PC-3 (cell line): ENCODE measurements at regions not wholly inside any gene's neighbourhood (a gene's known extent, or its start where the extent isn't known, plus 50 kb on each side); places are given as distances from the start of the nearest gene placed in this dataset.
A peak's percentile ranks its signal among the peaks of the same experiment; 100 is the strongest.

ENCODE experiments used
- ATAC-seq: fragments of 200-7000 bp; cut with Tn5 transposase; 2 replicates; pipeline ENCODE4 v1.9.1; 2020; ENCODE audit warnings: mild to moderate bottlenecking, moderate library complexity
- BruUV-seq: library from RNA; stranded (reverse); fragments of 400-500 nt; replicated peaks from 2 replicates; lab custom pipeline; 2021; lab: Mats Ljungman, UMichigan
- CTCF ChIA-PET: fragments of 300-600 bp; sonication (Branson Sonifier 250); formaldehyde crosslinking; loops from one replicate; lab custom pipeline; 2022; ENCODE audit warnings: antibody characterized with exemption; lab: Charles Lee
- POLR2A ChIA-PET: fragments of 300-600 bp; sonication (Branson Sonifier 250); formaldehyde crosslinking; loops from one replicate; lab custom pipeline; 2022; ENCODE audit warnings: antibody characterized with exemption; ENCODE audit not compliant: unreplicated experiment; lab: Charles Lee
- DNase-seq: peaks from one replicate; pipeline ENCODE4 v3.0.0-alpha.2; 2015
- H2AFZ ChIP-seq: fragments of 300-600 bp; sonication (generic); 2 replicates; pipeline ENCODE4 v1.6.0; 2016; ENCODE audit warnings: antibody characterized with exemption, low read length
- H3F3A ChIP-seq: fragments of 300-600 bp; sonication (generic); one replicate; pipeline ENCODE4 v1.6.0; 2017; ENCODE audit warnings: antibody characterized with exemption, low read length, control low read depth, mild to moderate bottlenecking; ENCODE audit not compliant: unreplicated experiment
- H3K27ac ChIP-seq: fragments of 300-600 bp; sonication (generic); 2 replicates; pipeline ENCODE4 v1.5.1; 2016; ENCODE audit warnings: mild to moderate bottlenecking, low read length
- H3K27me3 ChIP-seq: fragments of 300-600 bp; sonication (generic); 2 replicates; pipeline ENCODE4 v1.6.1; 2016; ENCODE audit warnings: low read length, mixed read lengths
- H3K36me3 ChIP-seq: fragments of 300-600 bp; sonication (generic); 2 replicates; pipeline ENCODE4 v1.6.1; 2016; ENCODE audit warnings: low read depth, mixed run types, low read length, mixed read lengths
- H3K4me1 ChIP-seq: fragments of 300-600 bp; sonication (generic); 2 replicates; pipeline ENCODE4 v1.5.1; 2016; ENCODE audit warnings: low read length; ENCODE audit not compliant: insufficient read depth
- H3K4me2 ChIP-seq: fragments of 300-600 bp; sonication (generic); 2 replicates; pipeline ENCODE4 v1.6.0; 2016; ENCODE audit warnings: low read length
- H3K4me3 ChIP-seq: fragments of 300-600 bp; sonication (generic); 2 replicates; pipeline ENCODE4 v1.5.1; 2016; ENCODE audit warnings: mild to moderate bottlenecking, low read length, mixed read lengths
- H3K79me2 ChIP-seq: fragments of 300-600 bp; sonication (generic); 2 replicates; pipeline ENCODE4 v1.6.1; 2017; ENCODE audit warnings: low read length, mixed read lengths
- H3K9ac ChIP-seq: fragments of 300-600 bp; sonication (generic); 2 replicates; pipeline ENCODE4 v1.6.0; 2016; ENCODE audit warnings: mild to moderate bottlenecking, low read length
- H3K9me2 ChIP-seq: fragments of 300-600 bp; sonication (generic); replicated peaks from 2 replicates; pipeline ENCODE4 v1.6.1; 2016; ENCODE audit warnings: mixed run types, low read length, mixed read lengths
- H3K9me3 ChIP-seq: fragments of 300-600 bp; sonication (generic); 2 replicates; pipeline ENCODE4 v1.6.1; 2016; ENCODE audit warnings: low read length, mixed read lengths
- H4K20me1 ChIP-seq: fragments of 300-600 bp; sonication (generic); 2 replicates; pipeline ENCODE4 v1.6.1; 2016; ENCODE audit warnings: low read length, mixed read lengths
- EZH2 ChIP-seq: fragments of 300-600 bp; sonication (generic); IDR thresholded peaks from one replicate; pipeline ENCODE4 v1.6.1; 2017; ENCODE audit warnings: antibody characterized with exemption, mild to moderate bottlenecking, low read length; ENCODE audit not compliant: unreplicated experiment
- EZH2phosphoT487 ChIP-seq: fragments of 300-600 bp; sonication (generic); IDR thresholded peaks from 2 replicates; pipeline ENCODE4 v1.6.1; 2018; ENCODE audit warnings: mild to moderate bottlenecking, antibody characterized with exemption, low read length, borderline replicate concordance
- intact Hi-C: fragments of 100-400 bp; cut with micrococcal nuclease; formaldehyde crosslinking; loops from 2 replicates; pipeline ENCODE4 v1.9.0; 2023
- TF ChIP-seq, protein P1 (sequence below): fragments of 300-600 bp; sonication (generic); conservative IDR thresholded peaks from 2 replicates; pipeline ENCODE4 v1.5.1; 2017; ENCODE audit warnings: antibody characterized with exemption, low read depth, mild to moderate bottlenecking, low read length

DNA sequence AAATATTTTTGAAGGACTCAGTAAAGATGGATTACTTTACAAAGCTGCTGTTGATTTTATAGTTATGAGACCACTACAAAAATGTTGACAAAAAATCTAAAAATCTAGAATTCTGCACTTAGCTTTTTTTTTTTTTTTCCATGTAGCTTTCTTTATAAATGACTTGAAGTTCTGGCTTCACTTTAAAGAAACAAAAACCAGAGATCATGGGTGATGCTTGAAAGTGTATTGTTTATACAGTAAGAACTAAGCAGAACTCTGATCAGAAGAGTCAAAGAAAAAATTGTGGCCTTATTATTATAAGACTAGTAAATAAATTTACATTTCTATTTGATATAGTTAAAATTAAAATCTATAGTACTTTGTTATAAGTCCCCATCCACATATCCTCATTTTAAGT is 301.7 kb downstream of the BLID start:
- Histone ChIP-seq H3F3A (peaks cover 4% of the 10 kb centered on the region), H3K4me1 (peaks cover 24% of the 10 kb centered on the region), H3K79me2 (no peaks in the 10 kb centered on the region), H4K20me1 (no peaks in the 10 kb centered on the region), H2AFZ (no peak overlapping the region), H3K27ac (peak overlapping the region; percentile 63), H3K4me3 (no peak overlapping the region), H3K36me3 (no peaks in the 10 kb centered on the region), H3K27me3 (no peaks in the 10 kb centered on the region), H3K9me2 (no peaks in the 10 kb centered on the region), H3K9ac (no peak overlapping the region), H3K4me2 (no peak overlapping the region), H3K9me3 (peaks cover 11% of the 10 kb centered on the region; the same call in 1 of the 2 replicates)
- DNase-seq: no peak
- no peak for ATAC-seq
- TF ChIP-seq EZH2phosphoT487: no peak
- TF ChIP-seq EZH2: no peak
- TF ChIP-seq, protein P1, sequence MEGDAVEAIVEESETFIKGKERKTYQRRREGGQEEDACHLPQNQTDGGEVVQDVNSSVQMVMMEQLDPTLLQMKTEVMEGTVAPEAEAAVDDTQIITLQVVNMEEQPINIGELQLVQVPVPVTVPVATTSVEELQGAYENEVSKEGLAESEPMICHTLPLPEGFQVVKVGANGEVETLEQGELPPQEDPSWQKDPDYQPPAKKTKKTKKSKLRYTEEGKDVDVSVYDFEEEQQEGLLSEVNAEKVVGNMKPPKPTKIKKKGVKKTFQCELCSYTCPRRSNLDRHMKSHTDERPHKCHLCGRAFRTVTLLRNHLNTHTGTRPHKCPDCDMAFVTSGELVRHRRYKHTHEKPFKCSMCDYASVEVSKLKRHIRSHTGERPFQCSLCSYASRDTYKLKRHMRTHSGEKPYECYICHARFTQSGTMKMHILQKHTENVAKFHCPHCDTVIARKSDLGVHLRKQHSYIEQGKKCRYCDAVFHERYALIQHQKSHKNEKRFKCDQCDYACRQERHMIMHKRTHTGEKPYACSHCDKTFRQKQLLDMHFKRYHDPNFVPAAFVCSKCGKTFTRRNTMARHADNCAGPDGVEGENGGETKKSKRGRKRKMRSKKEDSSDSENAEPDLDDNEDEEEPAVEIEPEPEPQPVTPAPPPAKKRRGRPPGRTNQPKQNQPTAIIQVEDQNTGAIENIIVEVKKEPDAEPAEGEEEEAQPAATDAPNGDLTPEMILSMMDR: no peak
- ChIA-PET POLR2A (interaction anchor here (0.6 to 0.8 kb wide), 3 partner anchors 37 to 169 kb away, joined by 3 to 6 read pairs (median 5); no protein-coding TSS in a partner anchor), CTCF (interaction anchor here (0.6 kb wide), 2 partner anchors 50 to 691 kb away, joined by 5 to 8 read pairs; no protein-coding TSS in a partner anchor)
- no TSS peak for BruUV-seq
- intact Hi-C loops: loop anchor here (10.0 kb wide), 1 partner anchor 391 kb away; no protein-coding TSS in a partner anchor

DNA sequence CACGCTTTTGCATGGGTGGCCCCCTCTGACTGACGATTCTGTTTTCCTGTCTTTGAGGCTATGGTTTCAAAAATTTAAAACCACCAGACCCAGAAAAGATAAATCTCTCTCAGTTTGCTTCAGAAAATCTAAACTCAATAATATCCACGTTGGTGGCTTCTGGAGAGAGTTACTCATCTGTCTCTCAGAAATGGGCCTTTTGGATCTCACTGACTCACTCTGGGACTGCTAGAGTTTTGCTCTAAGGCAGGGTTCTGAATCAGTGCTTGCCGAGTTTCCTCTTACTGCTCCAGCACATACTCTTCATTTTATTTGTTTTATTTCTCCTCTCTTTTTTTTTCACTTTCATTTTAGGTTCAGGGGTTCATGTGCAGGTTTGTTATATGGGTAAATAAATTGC is 305.7 kb downstream of the BLID start:
- peak; percentile 90 for ATAC-seq
- Histone ChIP-seq H3K27me3 (no peaks in the 10 kb centered on the region), H3K4me2 (peak overlapping the region; percentile 46), H3K9me2 (no peaks in the 10 kb centered on the region), H2AFZ (peak overlapping the region; percentile 56), H4K20me1 (no peaks in the 10 kb centered on the region), H3K36me3 (no peaks in the 10 kb centered on the region), H3K9me3 (peaks cover 11% of the 10 kb centered on the region; the same call in 1 of the 2 replicates), H3K9ac (no peak overlapping the region), H3K27ac (peak overlapping the region; percentile 41), H3K4me3 (no peak overlapping the region), H3F3A (peaks cover 1% of the 10 kb centered on the region), H3K79me2 (no peaks in the 10 kb centered on the region), H3K4me1 (peaks cover 15% of the 10 kb centered on the region)
- TF ChIP-seq, protein P1: no peak
- TF ChIP-seq EZH2phosphoT487: no peak
- no peak for TF ChIP-seq EZH2
- POLR2A ChIA-PET: no interaction called here
- CTCF ChIA-PET: no interaction called here
- peak; percentile 73 for DNase-seq
- BruUV-seq: no TSS peak
- intact Hi-C loops: loop anchor here (10.0 kb wide), 1 partner anchor 395 kb away; no protein-coding TSS in a partner anchor

DNA sequence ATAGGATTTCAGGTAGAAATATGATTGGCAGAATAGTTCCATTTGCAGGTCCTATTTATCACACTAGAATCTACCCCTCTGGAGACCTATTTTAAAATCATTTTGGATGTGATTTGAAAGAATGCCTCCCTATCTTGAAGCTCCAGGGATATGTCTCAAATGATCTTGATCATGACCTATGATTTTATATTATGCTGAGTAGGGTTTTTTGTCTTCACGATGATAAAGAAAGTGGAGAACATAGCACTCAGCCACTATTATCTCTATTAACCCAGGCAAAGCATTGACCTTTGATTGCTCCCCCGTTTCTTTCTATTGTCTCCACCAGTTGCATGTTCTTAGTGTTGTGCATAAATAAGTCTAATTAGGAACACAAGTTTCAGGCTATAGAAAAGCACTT is 307.9 kb downstream of the BLID start:
- H3F3A ChIP-seq: no peaks in the 10 kb centered on the region
- no peak overlapping the region for H3K4me3 ChIP-seq
- H3K9me3 ChIP-seq: peaks cover 11% of the 10 kb centered on the region; the same call in 1 of the 2 replicates
- H2AFZ ChIP-seq: no peak overlapping the region
- DNase-seq (no peak), ATAC-seq (no peak)
- H3K9ac ChIP-seq: no peak overlapping the region
- H3K9me2 ChIP-seq: no peaks in the 10 kb centered on the region
- intact Hi-C loops: no loop called here
- no peak for TF ChIP-seq EZH2phosphoT487
- TF ChIP-seq, protein P1: no peak
- TF ChIP-seq EZH2: no peak
- H3K36me3 ChIP-seq: no peaks in the 10 kb centered on the region
- ChIA-PET POLR2A (no interaction called here), CTCF (no interaction called here)
- H3K4me2 ChIP-seq: no peak overlapping the region
- no TSS peak for BruUV-seq
- no peak overlapping the region for H3K27ac ChIP-seq
- no peaks in the 10 kb centered on the region for H3K79me2 ChIP-seq
- peaks cover 9% of the 10 kb centered on the region; the same call in 1 of the 2 replicates for H3K4me1 ChIP-seq
- H3K27me3 ChIP-seq: no peaks in the 10 kb centered on the region
- H4K20me1 ChIP-seq: no peaks in the 10 kb centered on the region
